ENCODE measurements at regions not wholly inside any gene's neighbourhood (a gene's known extent, or its start where the extent isn't known, plus 50 kb on each side); places are given as distances from the start of the nearest gene placed in this dataset.

DNA sequence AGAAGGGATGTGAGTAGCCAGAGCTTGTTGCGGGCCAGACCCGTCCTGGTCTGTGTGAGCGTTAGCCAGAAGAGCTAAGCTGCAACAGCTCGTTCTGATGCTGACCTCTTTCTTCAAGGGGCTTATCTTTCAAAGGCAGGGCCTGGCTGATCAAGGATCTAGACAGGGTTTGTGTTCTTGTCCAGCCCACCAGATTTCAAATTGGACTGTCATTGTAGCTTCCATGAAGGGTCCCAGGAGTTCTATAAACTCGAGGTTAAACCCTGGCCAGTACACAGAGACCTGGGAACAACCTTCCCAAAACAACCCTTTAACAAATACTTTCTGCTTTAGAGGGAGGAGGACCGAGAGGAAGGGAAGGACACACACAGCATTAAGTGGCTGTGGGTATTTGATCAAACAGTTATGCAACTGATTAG is 153.0 kb upstream of the TUT7 start:
- Histone ChIP-seq H3K4me3 (ENCODE audit: insufficient read depth, low read depth, low read length) (no peak overlapping the region), H3K9ac (ENCODE audit: low read depth, low read length) (no peak overlapping the region), H2BK120ac (ENCODE audit: low read depth, low read length) (peak overlapping the region; percentile 30), H2BK5ac (ENCODE audit: low read depth, low read length, poor library complexity, severe bottlenecking) (no peak overlapping the region), H4K91ac (ENCODE audit: insufficient read depth, low read depth, low read length) (peak overlapping the region; percentile 38), H3K14ac (replicated peaks; ENCODE audit: low read depth, low read length) (0 out of 2 replicates have a peak overlapping the region, but pooled peaks have one; percentile 17), H3K9me3 (ENCODE audit: control insufficient read depth, insufficient read depth, low read length) (no peaks in the 10 kb centered on the region), H3K4ac (ENCODE audit: low read depth, low read length) (peak overlapping the region; percentile 52; the same call in 1 of the 2 replicates), H3K23ac (ENCODE audit: low read depth, low read length) (no peak overlapping the region), H4K8ac (ENCODE audit: low read depth in 2 of 2, low read length in 2 of 2) (peak overlapping the region; percentile 26 to 72; a peak in 3 of 4 replicates), H3K79me1 (ENCODE audit: low read depth in 1 of 2, low read length in 2 of 2) (no peaks in the 10 kb centered on the region), H3K4me2 (ENCODE audit: low read depth, low read length) (no peak overlapping the region), H2AK5ac (ENCODE audit: low read depth, low read length) (0 out of 2 replicates have a peak overlapping the region, but pooled peaks have one; percentile 43), H3K4me1 (ENCODE audit: control insufficient read depth, insufficient read depth, low read length) (peaks cover 6% of the 10 kb centered on the region; the same call in 1 of the 2 replicates), H3K27me3 (ENCODE audit: control insufficient read depth, insufficient read depth, low read length) (no peaks in the 10 kb centered on the region), H2AFZ (replicated peaks; ENCODE audit: low read length, poor library complexity) (peak overlapping the region; percentile 4), H4K20me1 (ENCODE audit: insufficient read depth, low read length) (no peaks in the 10 kb centered on the region), H3K18ac (ENCODE audit: low read depth, low read length) (peak overlapping the region; percentile 55), H2AK9ac (replicated peaks; ENCODE audit: low read depth, low read length, poor library complexity) (no peak overlapping the region), H4K5ac (ENCODE audit: low read depth, low read length) (peak overlapping the region; percentile 47), H3K56ac (ENCODE audit: extremely low read depth, insufficient read depth, low read length) (no peak overlapping the region), H2BK20ac (ENCODE audit: low read depth, low read length) (peak overlapping the region; percentile 22), H2BK15ac (ENCODE audit: low read depth, low read length) (0 out of 3 replicates have a peak overlapping the region, but pooled peaks have one; percentile 43), H3K27ac (ENCODE audit: insufficient read depth, low read length) (peak overlapping the region; percentile 58; the same call in 1 of the 2 replicates), H3K36me3 (ENCODE audit: control insufficient read depth, insufficient read depth, low read length) (no peaks in the 10 kb centered on the region), H3K9me1 (ENCODE audit: insufficient read depth, low read length) (no peaks in the 10 kb centered on the region)
- DNase-seq (no peak), ATAC-seq (ENCODE audit: low read depth) (peak; percentile 42; the same call in 1 of the 2 replicates)
- ChIA-PET POLR2A (ENCODE audit: unreplicated experiment) (no interaction called here), CTCF (interaction anchor here (1.3 kb wide), 1 partner anchor 14 kb away, joined by 3 read pairs; no protein-coding TSS in a partner anchor)
- no TSS peak for BruUV-seq (replicated peaks)
- no peak for TF ChIP-seq RAD21 (IDR thresholded peaks at IDR 0.05; ENCODE audit: low read length)
- no peak for TF ChIP-seq RFX5 (IDR thresholded peaks at IDR 0.05; ENCODE audit: low read depth, low read length)
- TF ChIP-seq, protein P1, sequence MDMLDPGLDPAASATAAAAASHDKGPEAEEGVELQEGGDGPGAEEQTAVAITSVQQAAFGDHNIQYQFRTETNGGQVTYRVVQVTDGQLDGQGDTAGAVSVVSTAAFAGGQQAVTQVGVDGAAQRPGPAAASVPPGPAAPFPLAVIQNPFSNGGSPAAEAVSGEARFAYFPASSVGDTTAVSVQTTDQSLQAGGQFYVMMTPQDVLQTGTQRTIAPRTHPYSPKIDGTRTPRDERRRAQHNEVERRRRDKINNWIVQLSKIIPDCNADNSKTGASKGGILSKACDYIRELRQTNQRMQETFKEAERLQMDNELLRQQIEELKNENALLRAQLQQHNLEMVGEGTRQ (IDR thresholded peaks at IDR 0.05; ENCODE audit: low read depth, low read length) = no peak
- TF ChIP-seq, protein P2, sequence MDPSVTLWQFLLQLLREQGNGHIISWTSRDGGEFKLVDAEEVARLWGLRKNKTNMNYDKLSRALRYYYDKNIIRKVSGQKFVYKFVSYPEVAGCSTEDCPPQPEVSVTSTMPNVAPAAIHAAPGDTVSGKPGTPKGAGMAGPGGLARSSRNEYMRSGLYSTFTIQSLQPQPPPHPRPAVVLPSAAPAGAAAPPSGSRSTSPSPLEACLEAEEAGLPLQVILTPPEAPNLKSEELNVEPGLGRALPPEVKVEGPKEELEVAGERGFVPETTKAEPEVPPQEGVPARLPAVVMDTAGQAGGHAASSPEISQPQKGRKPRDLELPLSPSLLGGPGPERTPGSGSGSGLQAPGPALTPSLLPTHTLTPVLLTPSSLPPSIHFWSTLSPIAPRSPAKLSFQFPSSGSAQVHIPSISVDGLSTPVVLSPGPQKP (IDR thresholded peaks at IDR 0.05; ENCODE audit: borderline replicate concordance, low read depth, low read length) = no peak
- TF ChIP-seq CHD1 (IDR thresholded peaks at IDR 0.05; ENCODE audit: low read depth, low read length) = no peak
- TF ChIP-seq SMC3 (IDR thresholded peaks at IDR 0.05; ENCODE audit: low read depth, low read length) = no peak
- no peak for TF ChIP-seq POLR2A (IDR thresholded peaks at IDR 0.05; ENCODE audit: low read depth, low read length)
- TF ChIP-seq RCOR1 (IDR thresholded peaks at IDR 0.05; ENCODE audit: insufficient replicate concordance, low read length) = no peak
- no peak for TF ChIP-seq NFE2L2 (IDR thresholded peaks at IDR 0.05; ENCODE audit: low read depth, low read length)
- TF ChIP-seq, protein P3, sequence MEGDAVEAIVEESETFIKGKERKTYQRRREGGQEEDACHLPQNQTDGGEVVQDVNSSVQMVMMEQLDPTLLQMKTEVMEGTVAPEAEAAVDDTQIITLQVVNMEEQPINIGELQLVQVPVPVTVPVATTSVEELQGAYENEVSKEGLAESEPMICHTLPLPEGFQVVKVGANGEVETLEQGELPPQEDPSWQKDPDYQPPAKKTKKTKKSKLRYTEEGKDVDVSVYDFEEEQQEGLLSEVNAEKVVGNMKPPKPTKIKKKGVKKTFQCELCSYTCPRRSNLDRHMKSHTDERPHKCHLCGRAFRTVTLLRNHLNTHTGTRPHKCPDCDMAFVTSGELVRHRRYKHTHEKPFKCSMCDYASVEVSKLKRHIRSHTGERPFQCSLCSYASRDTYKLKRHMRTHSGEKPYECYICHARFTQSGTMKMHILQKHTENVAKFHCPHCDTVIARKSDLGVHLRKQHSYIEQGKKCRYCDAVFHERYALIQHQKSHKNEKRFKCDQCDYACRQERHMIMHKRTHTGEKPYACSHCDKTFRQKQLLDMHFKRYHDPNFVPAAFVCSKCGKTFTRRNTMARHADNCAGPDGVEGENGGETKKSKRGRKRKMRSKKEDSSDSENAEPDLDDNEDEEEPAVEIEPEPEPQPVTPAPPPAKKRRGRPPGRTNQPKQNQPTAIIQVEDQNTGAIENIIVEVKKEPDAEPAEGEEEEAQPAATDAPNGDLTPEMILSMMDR (conservative IDR thresholded peaks at IDR 0.05; ENCODE audit: low read depth, low read length) = no peak
- TF ChIP-seq BHLHE40 (IDR thresholded peaks at IDR 0.05; ENCODE audit: low read depth, low read length) = no peak
- no peak for TF ChIP-seq MAZ (IDR thresholded peaks at IDR 0.05; ENCODE audit: borderline replicate concordance, low read depth, low read length)
- TF ChIP-seq CEBPB (IDR thresholded peaks at IDR 0.05; ENCODE audit: low read depth, low read length) = no peak
- TF ChIP-seq MAFK (IDR thresholded peaks at IDR 0.05; ENCODE audit: low read depth, low read length) = no peak
- TF ChIP-seq FOS (IDR thresholded peaks at IDR 0.05; ENCODE audit: low read depth, low read length) = no peak
- in situ Hi-C loops (cut with MboI; ENCODE audit: low sequenced_read_pairs) = no loop called here
- intact Hi-C loops (cut with micrococcal nuclease) = no loop called here
- WGBS, 2 experiments (ENCODE audit: extremely low coverage in 2 of 2, insufficient read length in 1 of 2) = 65% methylated on average over 4 of the region's 6 CpGs; no CpG with 5 or more reads in 1 of the 2 experiments
- dilution Hi-C loops (cut with HindIII; ENCODE audit: low sequenced_read_pairs, unreplicated experiment) = no loop called here
